Pancreas (tissue), 10 donors: ENCODE measurements at regions not wholly inside any gene's neighbourhood (a gene's known extent, or its start where the extent isn't known, plus 50 kb on each side); places are given as distances from the start of the nearest gene placed in this dataset.

Source experiments
- ATAC-seq, 4 donors: fragments of 200-7000 bp; cut with Tn5 transposase; one replicate each; pipeline versions ENCODE4 v1.8.0 to v1.9.1; 2020; ENCODE audit warnings: mild to moderate bottlenecking in 4 of 4, moderate library complexity in 4 of 4
- DNase-seq, 6 donors: peaks; one replicate each; pipeline ENCODE4 v3.0.0-alpha.2; 2020
- FAIRE-seq: peaks from 2 replicates; lab custom pipeline; 2012; peaks lifted over from hg19 to GRCh38; lab: Jason Lieb, UNC
- H3K27ac ChIP-seq, 4 donors: fragments of 200-600 bp; sonication (generic); 1 replicate in 3 of 4; 2 replicates in 1 of 4; pipeline versions ENCODE4 v1.5.0 to v1.8.0; 2020
- H3K27me3 ChIP-seq, 4 donors: fragments of 200-600 bp; one replicate each; pipeline ENCODE4 v1.8.0; 2021
- H3K36me3 ChIP-seq, 3 donors: fragments of 200-600 bp; sonication (generic) in 1 of 3; one replicate each; pipeline versions ENCODE4 v1.5.0 to v1.8.0; 2020 to 2021
- H3K4me1 ChIP-seq, 3 donors: fragments of 200-600 bp; one replicate each; pipeline ENCODE4 v1.8.0; 2021
- H3K4me3 ChIP-seq, 4 donors: fragments of 200-600 bp; sonication (generic) in 2 of 4; one replicate each; pipeline versions ENCODE4 v1.5.0 to v1.8.0; 2020 to 2021
- H3K9me3 ChIP-seq, 4 donors: fragments of 200-600 bp; one replicate each; pipeline ENCODE4 v1.8.0; 2021
- WGBS, 2 donors: extraction: QIAGEN DNeasy Blood & Tissue Kit; methylation state at CpG; one replicate each; pipeline ENCODE4 v1.1.7; 2013; 5-methylcytosine and 5-hydroxymethylcytosine counted together
- intact Hi-C, 3 donors: fragments of 100-400 bp; cut with DNase I; formaldehyde crosslinking; loops; one replicate each; pipeline versions ENCODE4 v1.11.1 to v1.14.2; 2022
- TF ChIP-seq, protein P1 (sequence below), 4 donors: fragments of 200-600 bp; sonication (generic) in 3 of 4; IDR thresholded peaks; one replicate each; pipeline versions ENCODE4 v1.5.0 to v1.8.0; 2021; ENCODE audit warnings: antibody characterized with exemption in 4 of 4
- donor health status: healthy with polysubstance abuse.
- donor health status: DM: no; HTN: no; CAD: no; lungs with moderate emphysema.
- donor health status: DM: no; HTN: no; CAD: no.
- donor health status: control.
- donor health status: control.
- donor health status: Bipolar disorder and iron deficiency.
- donor health status: DM: yes; HTN: yes; CAD: no.
- donor health status: DM: no; HTN: no; CAD: no.
- donor health status: DM: no; HTN: no; CAD: no.
- donor health status: DM: yes; HTN: yes; CAD: no.

DNA sequence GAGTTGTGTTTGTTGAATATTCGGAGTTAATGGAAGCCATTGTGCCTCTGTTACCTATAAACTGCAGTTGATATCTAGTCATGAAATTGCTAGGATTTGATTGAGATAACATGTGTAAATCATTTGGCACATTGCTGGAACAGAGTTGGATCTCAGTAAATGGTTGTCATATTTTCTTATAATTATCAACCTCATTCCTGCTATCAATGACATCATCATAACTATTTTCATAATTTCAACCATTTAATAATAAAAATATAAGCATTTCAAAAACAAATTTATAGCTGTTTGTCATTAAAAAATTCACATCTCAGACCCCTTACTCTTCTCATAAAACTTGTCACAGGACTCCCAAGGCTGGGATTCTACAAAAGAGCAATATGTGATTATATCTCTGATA, 133.4 kb downstream of the PTGER3 start:
- H3K4me1 ChIP-seq: peaks cover 0 to 9% (median 0%) of the 10 kb centered on the region in 3 donors
- H3K27me3 ChIP-seq: no peaks in the 10 kb centered on the region
- H3K4me3 ChIP-seq: no peak overlapping the region
- intact Hi-C loops: no loop called here
- H3K27ac ChIP-seq: no peak overlapping the region
- no peaks in the 10 kb centered on the region for H3K9me3 ChIP-seq
- FAIRE-seq: no peak
- TF ChIP-seq, protein P1, sequence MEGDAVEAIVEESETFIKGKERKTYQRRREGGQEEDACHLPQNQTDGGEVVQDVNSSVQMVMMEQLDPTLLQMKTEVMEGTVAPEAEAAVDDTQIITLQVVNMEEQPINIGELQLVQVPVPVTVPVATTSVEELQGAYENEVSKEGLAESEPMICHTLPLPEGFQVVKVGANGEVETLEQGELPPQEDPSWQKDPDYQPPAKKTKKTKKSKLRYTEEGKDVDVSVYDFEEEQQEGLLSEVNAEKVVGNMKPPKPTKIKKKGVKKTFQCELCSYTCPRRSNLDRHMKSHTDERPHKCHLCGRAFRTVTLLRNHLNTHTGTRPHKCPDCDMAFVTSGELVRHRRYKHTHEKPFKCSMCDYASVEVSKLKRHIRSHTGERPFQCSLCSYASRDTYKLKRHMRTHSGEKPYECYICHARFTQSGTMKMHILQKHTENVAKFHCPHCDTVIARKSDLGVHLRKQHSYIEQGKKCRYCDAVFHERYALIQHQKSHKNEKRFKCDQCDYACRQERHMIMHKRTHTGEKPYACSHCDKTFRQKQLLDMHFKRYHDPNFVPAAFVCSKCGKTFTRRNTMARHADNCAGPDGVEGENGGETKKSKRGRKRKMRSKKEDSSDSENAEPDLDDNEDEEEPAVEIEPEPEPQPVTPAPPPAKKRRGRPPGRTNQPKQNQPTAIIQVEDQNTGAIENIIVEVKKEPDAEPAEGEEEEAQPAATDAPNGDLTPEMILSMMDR (IDR thresholded peaks at IDR 0.05): no peak
- H3K36me3 ChIP-seq: no peaks in the 10 kb centered on the region
- ATAC-seq: no peak
- 92 to 100% methylated on average over 1 of the region's 1 CpG for WGBS, 2 donors
- no peak for DNase-seq

DNA sequence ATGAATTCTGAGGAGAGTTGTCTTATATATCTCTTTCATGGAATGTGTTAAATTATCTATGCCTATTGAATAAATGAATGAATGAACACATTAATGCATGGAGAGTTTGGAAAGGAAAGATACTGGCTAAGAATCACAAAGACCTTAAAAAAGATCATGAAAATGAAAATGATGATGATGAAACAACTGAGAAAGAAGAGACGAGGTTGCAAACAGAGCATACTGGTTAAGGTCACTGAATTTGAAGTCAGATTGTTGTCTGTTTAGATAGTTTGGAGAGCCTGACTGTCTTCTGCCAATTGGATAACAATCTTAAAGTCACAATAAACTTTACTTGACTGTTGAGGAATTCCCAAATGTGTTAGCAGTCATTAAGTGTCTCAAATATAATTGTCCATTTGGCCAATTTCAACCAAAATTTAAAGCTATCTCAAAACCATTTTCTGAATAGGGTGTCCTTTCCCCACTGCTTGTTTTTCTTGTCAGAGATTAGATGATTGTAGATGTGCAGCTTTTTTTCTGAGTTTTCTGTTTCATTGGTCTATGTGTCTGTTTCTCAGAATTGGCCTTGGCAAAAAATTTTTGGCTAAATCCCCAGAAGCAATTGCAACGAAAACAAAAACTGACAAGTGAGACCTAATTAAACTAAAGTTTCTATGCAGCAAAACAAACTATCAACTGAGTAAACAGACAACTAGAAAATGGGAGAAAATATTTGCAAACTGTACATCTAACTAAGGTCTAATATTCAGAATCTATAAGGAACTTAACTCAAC, 132.2 kb downstream of the PTGER3 start:
- TF ChIP-seq, protein P1 (IDR thresholded peaks at IDR 0.05): no peak
- DNase-seq (no peak), FAIRE-seq (no peak), ATAC-seq (no peak)
- H3K27me3 ChIP-seq: no peaks in the 10 kb centered on the region
- H3K4me3 ChIP-seq: no peak overlapping the region
- peaks cover 0 to 9% (median 0%) of the 10 kb centered on the region in 3 donors for H3K4me1 ChIP-seq
- 48 to 50% methylated on average over 2 of the region's 2 CpGs for WGBS, 2 donors
- H3K9me3 ChIP-seq: no peaks in the 10 kb centered on the region
- no peaks in the 10 kb centered on the region for H3K36me3 ChIP-seq
- intact Hi-C loops: no loop called here
- no peak overlapping the region for H3K27ac ChIP-seq

DNA sequence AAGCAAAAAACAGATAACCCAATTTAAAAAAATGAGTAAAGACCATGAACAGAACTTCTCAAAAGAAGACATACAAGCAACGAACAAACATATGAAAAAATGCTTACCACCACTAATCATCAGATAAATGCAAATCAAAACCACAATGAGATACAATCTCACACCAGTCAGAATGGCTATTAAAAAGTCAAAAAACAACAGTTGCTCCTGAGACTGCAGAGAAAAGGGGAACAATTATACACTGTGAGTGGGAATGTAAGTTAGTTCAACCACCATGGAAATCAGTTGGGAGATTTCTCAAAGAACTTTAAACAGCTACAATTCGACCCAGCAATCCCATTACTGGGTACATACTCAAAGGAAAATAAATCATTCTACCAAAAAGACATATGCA, 131.6 kb downstream of the PTGER3 start:
- TF ChIP-seq, protein P1 (IDR thresholded peaks at IDR 0.05): no peak

DNA sequence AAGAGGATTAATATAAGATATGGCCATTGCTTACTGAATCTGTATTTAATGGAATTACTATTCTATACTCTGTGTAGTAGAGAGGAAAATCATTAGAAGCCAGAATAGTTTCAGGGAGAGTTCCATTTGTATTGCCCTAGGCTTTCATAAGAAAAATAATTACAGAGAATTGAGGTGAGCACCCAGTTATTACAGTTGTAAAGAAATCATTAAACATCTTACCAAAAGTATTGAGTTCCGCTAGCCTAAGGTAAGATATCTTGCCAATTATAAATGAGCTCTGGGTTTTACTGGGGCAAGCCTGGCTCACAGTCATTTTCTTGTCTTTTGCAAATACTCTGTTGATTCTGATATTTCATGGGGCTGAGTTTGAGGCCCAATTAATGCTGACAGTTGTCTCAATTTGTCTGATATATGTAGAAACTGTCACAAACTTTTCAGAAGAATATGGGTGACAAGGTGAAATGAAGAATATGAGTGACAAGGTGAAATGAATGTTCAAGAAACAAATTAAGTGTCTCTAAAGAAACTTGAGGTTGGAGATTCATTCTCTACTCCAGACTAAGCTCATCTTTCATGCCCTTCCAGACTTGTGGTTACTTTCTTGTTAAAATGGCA, 127.8 kb downstream of the PTGER3 start:
- DNase-seq (no peak), FAIRE-seq (no peak), ATAC-seq (no peak)
- no peak overlapping the region for H3K4me3 ChIP-seq
- H3K27me3 ChIP-seq: no peaks in the 10 kb centered on the region
- H3K4me1 ChIP-seq: peaks cover 0 to 9% (median 0%) of the 10 kb centered on the region in 3 donors
- WGBS, 2 donors: 90 to 94% methylated on average over 1 of the region's 1 CpG
- no peaks in the 10 kb centered on the region for H3K36me3 ChIP-seq
- no peak overlapping the region for H3K27ac ChIP-seq
- TF ChIP-seq, protein P1 (IDR thresholded peaks at IDR 0.05): no peak
- no peaks in the 10 kb centered on the region for H3K9me3 ChIP-seq
- intact Hi-C loops: no loop called here

More for the DNA sequence above, 131.6 kb downstream of the PTGER3 start:
- Histone ChIP-seq H3K9me3 (no peaks in the 10 kb centered on the region), H3K27me3 (no peaks in the 10 kb centered on the region), H3K4me3 (no peak overlapping the region), H3K27ac (no peak overlapping the region), H3K36me3 (no peaks in the 10 kb centered on the region), H3K4me1 (peaks cover 0 to 9% (median 0%) of the 10 kb centered on the region in 3 donors)
- intact Hi-C loops: no loop called here
- DNase-seq: no peak
- WGBS, 2 donors: 53 to 65% methylated on average over 2 of the region's 2 CpGs
- no peak for FAIRE-seq
- ATAC-seq: no peak
